ENCODE measurements at regions not wholly inside any gene's neighbourhood (a gene's known extent, or its start where the extent isn't known, plus 50 kb on each side); places are given as distances from the start of the nearest gene placed in this dataset.

- no peak for TF ChIP-seq USF2 (IDR thresholded peaks at IDR 0.05; ENCODE audit: low read length)
Measured at GRCh38 chr12:115443351-115443938, 759.5 kb upstream of the TBX3 start (continued).

All from H1 (cell line).